Pancreas (tissue), 10 donors: ENCODE measurements at regions not wholly inside any gene's neighbourhood (a gene's known extent, or its start where the extent isn't known, plus 50 kb on each side); places are given as distances from the start of the nearest gene placed in this dataset.

ENCODE experiments used
- ATAC-seq, 4 donors: fragments of 200-7000 bp; cut with Tn5 transposase; one replicate each; pipeline versions ENCODE4 v1.8.0 to v1.9.1; 2020; ENCODE audit warnings: mild to moderate bottlenecking in 4 of 4, moderate library complexity in 4 of 4
- DNase-seq, 6 donors: peaks; one replicate each; pipeline ENCODE4 v3.0.0-alpha.2; 2020
- FAIRE-seq: peaks from 2 replicates; lab custom pipeline; 2012; peaks lifted over from hg19 to GRCh38; lab: Jason Lieb, UNC
- H3K27ac ChIP-seq, 4 donors: fragments of 200-600 bp; sonication (generic); 1 replicate in 3 of 4; 2 replicates in 1 of 4; pipeline versions ENCODE4 v1.5.0 to v1.8.0; 2020
- H3K27me3 ChIP-seq, 4 donors: fragments of 200-600 bp; one replicate each; pipeline ENCODE4 v1.8.0; 2021
- H3K36me3 ChIP-seq, 3 donors: fragments of 200-600 bp; sonication (generic) in 1 of 3; one replicate each; pipeline versions ENCODE4 v1.5.0 to v1.8.0; 2020 to 2021
- H3K4me1 ChIP-seq, 3 donors: fragments of 200-600 bp; one replicate each; pipeline ENCODE4 v1.8.0; 2021
- H3K4me3 ChIP-seq, 4 donors: fragments of 200-600 bp; sonication (generic) in 2 of 4; one replicate each; pipeline versions ENCODE4 v1.5.0 to v1.8.0; 2020 to 2021
- H3K9me3 ChIP-seq, 4 donors: fragments of 200-600 bp; one replicate each; pipeline ENCODE4 v1.8.0; 2021
- CTCF ChIP-seq, 4 donors: fragments of 200-600 bp; sonication (generic) in 3 of 4; IDR thresholded peaks; one replicate each; pipeline versions ENCODE4 v1.5.0 to v1.8.0; 2021; ENCODE audit warnings: antibody characterized with exemption in 4 of 4
- WGBS, 2 donors: extraction: QIAGEN DNeasy Blood & Tissue Kit; methylation state at CpG; one replicate each; pipeline ENCODE4 v1.1.7; 2013; 5-methylcytosine and 5-hydroxymethylcytosine counted together
- intact Hi-C, 3 donors: fragments of 100-400 bp; cut with DNase I; formaldehyde crosslinking; loops; one replicate each; pipeline versions ENCODE4 v1.11.1 to v1.14.2; 2022
- donor health status: healthy with polysubstance abuse.
- donor health status: DM: no; HTN: no; CAD: no; lungs with moderate emphysema.
- donor health status: DM: no; HTN: no; CAD: no.
- donor health status: control.
- donor health status: control.
- donor health status: Bipolar disorder and iron deficiency.
- donor health status: DM: yes; HTN: yes; CAD: no.
- donor health status: DM: no; HTN: no; CAD: no.
- donor health status: DM: no; HTN: no; CAD: no.
- donor health status: DM: yes; HTN: yes; CAD: no.

GRCh38 chr15:69653306-69653705 lies 200.7 kb downstream of the RPLP1 start:
- no peak for TF ChIP-seq CTCF (IDR thresholded peaks at IDR 0.05)
- intact Hi-C loops = no loop called here

GRCh38 chr15:69653846-69654245 lies 201.2 kb downstream of the RPLP1 start:
- Histone ChIP-seq H3K36me3 (no peaks in the 10 kb centered on the region), H3K4me1 (no peaks in the 10 kb centered on the region), H3K27me3 (no peaks in the 10 kb centered on the region), H3K27ac (no peak overlapping the region), H3K4me3 (no peak overlapping the region), H3K9me3 (no peaks in the 10 kb centered on the region)
- intact Hi-C loops = no loop called here
- TF ChIP-seq CTCF (IDR thresholded peaks at IDR 0.05) = no peak
- FAIRE-seq (no peak), ATAC-seq (no peak), DNase-seq (no peak)
- 86 to 90% methylated on average over 2 of the region's 2 CpGs for WGBS, 2 donors

More at GRCh38 chr15:69653306-69653705, 200.7 kb downstream of the RPLP1 start:
- H3K27ac ChIP-seq = no peak overlapping the region
- no peaks in the 10 kb centered on the region for H3K27me3 ChIP-seq
- no peaks in the 10 kb centered on the region for H3K36me3 ChIP-seq
- 66 to 76% methylated on average over 1 of the region's 1 CpG for WGBS, 2 donors
- no peak for DNase-seq
- H3K9me3 ChIP-seq = no peaks in the 10 kb centered on the region
- H3K4me1 ChIP-seq = no peaks in the 10 kb centered on the region
- FAIRE-seq = no peak
- H3K4me3 ChIP-seq = no peak overlapping the region
- no peak for ATAC-seq

- 82 to 93% methylated on average over 10 of the region's 10 CpGs for WGBS, 2 donors
- no peak for TF ChIP-seq CTCF (IDR thresholded peaks at IDR 0.05)
- Histone ChIP-seq H3K4me3 (no peak overlapping the region), H3K27ac (no peak overlapping the region), H3K9me3 (no peaks in the 10 kb centered on the region), H3K36me3 (no peaks in the 10 kb centered on the region), H3K27me3 (no peaks in the 10 kb centered on the region), H3K4me1 (no peaks in the 10 kb centered on the region)
- DNase-seq (peak in 2 of 6 donors; percentile 23 to 47), FAIRE-seq (no peak), ATAC-seq (peak in 2 of 4 donors; percentile 48 to 67)
- intact Hi-C loops = no loop called here
Measured at GRCh38 chr15:69656271-69657030, 203.8 kb downstream of the RPLP1 start.

- DNase-seq = no peak
- H3K9me3 ChIP-seq = no peaks in the 10 kb centered on the region
- WGBS, 2 donors = 91 to 92% methylated on average over 6 of the region's 6 CpGs
- ATAC-seq = no peak
- no peak for FAIRE-seq
- no peak for TF ChIP-seq CTCF (IDR thresholded peaks at IDR 0.05)
- no peak overlapping the region for H3K27ac ChIP-seq
- intact Hi-C loops = no loop called here
- no peak overlapping the region for H3K4me3 ChIP-seq
- H3K27me3 ChIP-seq = no peaks in the 10 kb centered on the region
- no peaks in the 10 kb centered on the region for H3K36me3 ChIP-seq
- no peaks in the 10 kb centered on the region for H3K4me1 ChIP-seq
Measured at GRCh38 chr15:69657626-69658025, 205.0 kb downstream of the RPLP1 start.

- intact Hi-C loops = no loop called here
- 95 to 96% methylated on average over 8 of the region's 8 CpGs for WGBS, 2 donors
- no peaks in the 10 kb centered on the region for H3K36me3 ChIP-seq
Measured at GRCh38 chr15:69658411-69658945, 205.9 kb downstream of the RPLP1 start.

More at GRCh38 chr15:69658411-69658945, 205.9 kb downstream of the RPLP1 start:
- DNase-seq = no peak
- no peak for TF ChIP-seq CTCF (IDR thresholded peaks at IDR 0.05)
- no peak for ATAC-seq
- no peak for FAIRE-seq
- Histone ChIP-seq H3K4me1 (no peaks in the 10 kb centered on the region), H3K27me3 (no peaks in the 10 kb centered on the region), H3K27ac (no peak overlapping the region), H3K4me3 (no peak overlapping the region), H3K9me3 (no peaks in the 10 kb centered on the region)
